ENCODE measurements at regions not wholly inside any gene's neighbourhood (a gene's known extent, or its start where the extent isn't known, plus 50 kb on each side); places are given as distances from the start of the nearest gene placed in this dataset.
A peak's percentile ranks its signal among the peaks of the same experiment; 100 is the strongest.
"Not testable (repeated sequence)": the region's sequence is repeated elsewhere in the genome, so short reads cannot be mapped to it uniquely, and the experiment has no call there.

- no peak for DNase-seq
Observed at GRCh38 chr10:60621018-60621417, 157.3 kb upstream of the CDK1 start.

- DNase-seq, result no peak
Observed at GRCh38 chr10:60618861-60619260, 159.4 kb upstream of the CDK1 start.

- DNase-seq, result no peak
Observed at GRCh38 chr10:60615541-60615940, 162.7 kb upstream of the CDK1 start.

- no peak for DNase-seq
Observed at GRCh38 chr10:60614363-60614762, 163.9 kb upstream of the CDK1 start.

GRCh38 chr10:60613434-60613833, 164.8 kb upstream of the CDK1 start:
- no peak for DNase-seq

- peak in 3 of 58 donors; percentile 5 to 14 (median 8) for DNase-seq
Observed at GRCh38 chr10:60611291-60611747, 167.0 kb upstream of the CDK1 start.

GRCh38 chr10:60607372-60607771, 170.9 kb upstream of the CDK1 start:
- no peak for DNase-seq

- DNase-seq, result peak in 4 of 58 donors; percentile 16 to 53 (median 38)
Observed at GRCh38 chr10:60606343-60607080, 171.8 kb upstream of the CDK1 start.

- no peak for DNase-seq
Observed at GRCh38 chr10:60605476-60605875, 172.8 kb upstream of the CDK1 start.

- peak in 3 of 58 donors; percentile 5 to 45 (median 18) for DNase-seq
Observed at GRCh38 chr10:60604342-60604741, 173.9 kb upstream of the CDK1 start.

GRCh38 chr10:60597513-60597912, 180.8 kb upstream of the CDK1 start:
- DNase-seq, result no peak

GRCh38 chr10:60595852-60596251, 182.4 kb upstream of the CDK1 start:
- DNase-seq, result no peak

GRCh38 chr10:60594476-60595051, 183.7 kb upstream of the CDK1 start:
- DNase-seq, result no peak

- DNase-seq, result no peak
Observed at GRCh38 chr10:60591119-60591518, 187.2 kb upstream of the CDK1 start.

- DNase-seq, result no peak
Observed at GRCh38 chr10:60589376-60589775, 188.9 kb upstream of the CDK1 start.

- not testable (repeated sequence) for DNase-seq
Observed at GRCh38 chr10:60581782-60582181, 192.1 kb upstream of the ANK3 start.

GRCh38 chr10:60578217-60578616, 188.5 kb upstream of the ANK3 start:
- DNase-seq, result no peak

GRCh38 chr10:60576130-60577069, 186.7 kb upstream of the ANK3 start:
- no peak for DNase-seq

GRCh38 chr10:60575105-60575504, 185.4 kb upstream of the ANK3 start:
- DNase-seq, result no peak

GRCh38 chr10:60574388-60574787, 184.7 kb upstream of the ANK3 start:
- no peak for DNase-seq

- DNase-seq, result peak in 4 of 58 donors; percentile 1 to 23 (median 4)
Observed at GRCh38 chr10:60573336-60573735, 183.7 kb upstream of the ANK3 start.
